HL-60 (cell line): ENCODE measurements at regions not wholly inside any gene's neighbourhood (a gene's known extent, or its start where the extent isn't known, plus 50 kb on each side); places are given as distances from the start of the nearest gene placed in this dataset.

Source experiments
- CTCF ChIP-seq: IDR thresholded peaks from one replicate; pipeline ENCODE4 v1.5.1; 2011; ENCODE audit warnings: low read length, control low read depth, inconsistent platforms; ENCODE audit not compliant: insufficient read depth
- GABPA ChIP-seq: IDR thresholded peaks from 2 replicates; pipeline ENCODE4 v1.6.1; 2012; ENCODE audit warnings: low read depth
- POLR2AphosphoS5 ChIP-seq: IDR thresholded peaks from 2 replicates; pipeline ENCODE4 v1.6.1; 2012; ENCODE audit warnings: low read depth

GRCh38 chr9:17081351-17081750, 53.5 kb upstream of the CNTLN start:
- TF ChIP-seq POLR2AphosphoS5 (no peak), CTCF (no peak), GABPA (no peak)
